ENCODE measurements at regions not wholly inside any gene's neighbourhood (a gene's known extent, or its start where the extent isn't known, plus 50 kb on each side); places are given as distances from the start of the nearest gene placed in this dataset.

DNA sequence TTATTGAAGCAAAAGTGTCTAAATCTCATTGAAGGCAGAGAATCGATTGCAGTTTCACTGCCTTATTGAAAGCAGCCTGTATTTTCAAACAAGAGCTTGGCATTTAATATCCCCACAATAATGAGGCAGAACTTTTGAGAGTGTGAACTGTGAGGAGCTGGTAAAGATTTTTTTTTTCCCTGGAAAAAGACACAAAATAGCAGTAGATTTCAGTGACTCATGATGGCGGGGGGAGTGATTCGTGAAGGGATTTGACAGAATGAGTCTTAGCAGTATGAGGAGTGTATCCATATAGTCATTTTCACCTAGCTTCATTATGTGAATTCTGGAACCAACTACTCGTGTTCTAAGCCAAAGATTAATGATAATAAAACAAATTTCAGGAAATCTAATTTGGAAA, 242.9 kb downstream of the ARL6IP6 start:
- TF ChIP-seq, protein P1, sequence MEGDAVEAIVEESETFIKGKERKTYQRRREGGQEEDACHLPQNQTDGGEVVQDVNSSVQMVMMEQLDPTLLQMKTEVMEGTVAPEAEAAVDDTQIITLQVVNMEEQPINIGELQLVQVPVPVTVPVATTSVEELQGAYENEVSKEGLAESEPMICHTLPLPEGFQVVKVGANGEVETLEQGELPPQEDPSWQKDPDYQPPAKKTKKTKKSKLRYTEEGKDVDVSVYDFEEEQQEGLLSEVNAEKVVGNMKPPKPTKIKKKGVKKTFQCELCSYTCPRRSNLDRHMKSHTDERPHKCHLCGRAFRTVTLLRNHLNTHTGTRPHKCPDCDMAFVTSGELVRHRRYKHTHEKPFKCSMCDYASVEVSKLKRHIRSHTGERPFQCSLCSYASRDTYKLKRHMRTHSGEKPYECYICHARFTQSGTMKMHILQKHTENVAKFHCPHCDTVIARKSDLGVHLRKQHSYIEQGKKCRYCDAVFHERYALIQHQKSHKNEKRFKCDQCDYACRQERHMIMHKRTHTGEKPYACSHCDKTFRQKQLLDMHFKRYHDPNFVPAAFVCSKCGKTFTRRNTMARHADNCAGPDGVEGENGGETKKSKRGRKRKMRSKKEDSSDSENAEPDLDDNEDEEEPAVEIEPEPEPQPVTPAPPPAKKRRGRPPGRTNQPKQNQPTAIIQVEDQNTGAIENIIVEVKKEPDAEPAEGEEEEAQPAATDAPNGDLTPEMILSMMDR (IDR thresholded peaks at IDR 0.05; ENCODE audit: low read depth, low read length, poor library complexity, severe bottlenecking), result no peak
- no peak for TF ChIP-seq EZH2phosphoT487 (IDR thresholded peaks at IDR 0.05; ENCODE audit: borderline replicate concordance, low read length)

All from DOHH2 (cell line).